ENCODE measurements at regions not wholly inside any gene's neighbourhood (a gene's known extent, or its start where the extent isn't known, plus 50 kb on each side); places are given as distances from the start of the nearest gene placed in this dataset.

GRCh38 chr10:8825611-8826010 lies 771.1 kb downstream of the GATA3 start:
- no peak for TF ChIP-seq CTCF (conservative IDR thresholded peaks at IDR 0.05; ENCODE audit: low read depth, low read length)
- no peak for TF ChIP-seq USF2 (IDR thresholded peaks at IDR 0.05; ENCODE audit: low read depth, low read length)
- no peak for TF ChIP-seq POLR2A (IDR thresholded peaks at IDR 0.05; ENCODE audit: low read depth, low read length)
- TF ChIP-seq CEBPB (IDR thresholded peaks at IDR 0.05; ENCODE audit: low read depth, low read length) = no peak
- TF ChIP-seq SMC3 (IDR thresholded peaks at IDR 0.05; ENCODE audit: low read depth, low read length) = no peak
- TF ChIP-seq BHLHE40 (IDR thresholded peaks at IDR 0.05; ENCODE audit: low read depth, low read length) = no peak
- TF ChIP-seq MXI1 (IDR thresholded peaks at IDR 0.05; ENCODE audit: borderline replicate concordance, low read depth, low read length) = no peak
- no peak for TF ChIP-seq MAFK (IDR thresholded peaks at IDR 0.05; ENCODE audit: low read depth, low read length)

All from IMR-90 (cell line).